H1 (cell line): ENCODE measurements at regions not wholly inside any gene's neighbourhood (a gene's known extent, or its start where the extent isn't known, plus 50 kb on each side); places are given as distances from the start of the nearest gene placed in this dataset.

Experiments used
- CTCF ChIA-PET: fragments of 300-600 bp; sonication (Branson Sonifier 250); formaldehyde crosslinking; loops from one replicate; lab custom pipeline; 2021; ENCODE audit not compliant: partially characterized antibody; lab: Charles Lee
- POLR2A ChIA-PET: fragments of 300-600 bp; sonication (Branson Sonifier 250); formaldehyde crosslinking; loops from one replicate; lab custom pipeline; 2021; ENCODE audit warnings: inconsistent platforms; ENCODE audit not compliant: partially characterized antibody; lab: Charles Lee
- DNase-seq, 2 experiments: peaks; one replicate each; pipeline versions ENCODE4 v3.0.0 to v3.0.0-alpha.2; 2010 to 2022; ENCODE audit warnings: low spot score in 2 of 2, low read depth in 1 of 2, mixed read lengths in 1 of 2
- FAIRE-seq: peaks from 2 replicates; lab custom pipeline; 2011; peaks lifted over from hg19 to GRCh38; lab: Jason Lieb, UNC
- H2AFZ ChIP-seq: 2 replicates; pipeline ENCODE4 v1.8.1; 2012; ENCODE audit warnings: low read length, inconsistent platforms
- H2AK5ac ChIP-seq: 2 replicates; pipeline ENCODE4 v1.6.1; 2013; ENCODE audit warnings: low read depth, low read length
- H2BK120ac ChIP-seq: replicated peaks from 2 replicates; pipeline ENCODE3; 2013; ENCODE audit warnings: low read depth, low read length, inconsistent platforms
- H2BK12ac ChIP-seq: 2 replicates; pipeline ENCODE4 v1.6.1; 2013; ENCODE audit warnings: low read depth, low read length
- H2BK15ac ChIP-seq: 2 replicates; pipeline ENCODE4 v1.6.1; 2013; ENCODE audit warnings: low read length
- H2BK20ac ChIP-seq: 2 replicates; pipeline ENCODE4 v1.6.1; 2013; ENCODE audit warnings: low read length
- H2BK5ac ChIP-seq: 2 replicates; pipeline ENCODE4 v1.6.1; 2013; ENCODE audit warnings: low read depth, low read length
- H3K14ac ChIP-seq: 2 replicates; pipeline ENCODE4 v1.6.1; 2013; ENCODE audit warnings: inconsistent platforms; ENCODE audit not compliant: insufficient read length
- H3K18ac ChIP-seq: 2 replicates; pipeline ENCODE4 v1.6.1; 2013; ENCODE audit warnings: low read length; ENCODE audit errors: extremely low read depth
- H3K23ac ChIP-seq: 2 replicates; pipeline ENCODE4 v1.6.1; 2013; ENCODE audit warnings: inconsistent platforms; ENCODE audit not compliant: insufficient read length
- H3K23me2 ChIP-seq: 2 replicates; pipeline ENCODE4 v1.6.1; 2013; ENCODE audit warnings: low read depth, low read length
- H3K27ac ChIP-seq: 2 replicates; pipeline ENCODE4 v1.6.1; 2011; ENCODE audit warnings: low read depth, low read length, inconsistent platforms
- H3K27me3 ChIP-seq, 4 experiments: replicated peaks in 1 of 4; 1 replicate in 1 of 4; 2 replicates in 3 of 4; pipeline versions ENCODE4 v1.6.1 to v1.8.1; 2011 to 2013; ENCODE audit warnings: low read length in 3 of 4, mild to moderate bottlenecking in 3 of 4, inconsistent platforms in 2 of 4, mixed read lengths in 2 of 4, moderate library complexity in 1 of 4; ENCODE audit not compliant: control insufficient read depth in 3 of 4, insufficient read depth in 3 of 4; ENCODE audit errors: extremely low read depth in 1 of 4
- H3K36me3 ChIP-seq, 4 experiments: 2 replicates each; pipeline versions ENCODE4 v1.6.1 to v1.8.1; 2011 to 2013; ENCODE audit warnings: mild to moderate bottlenecking in 4 of 4, low read length in 3 of 4, moderate library complexity in 2 of 4, control low read depth in 1 of 4, inconsistent platforms in 1 of 4; ENCODE audit not compliant: insufficient read depth in 4 of 4, control insufficient read depth in 2 of 4
- H3K4ac ChIP-seq: replicated peaks from 2 replicates; pipeline ENCODE3; 2013; ENCODE audit warnings: low read length, low read depth, mixed read lengths, inconsistent platforms; ENCODE audit not compliant: insufficient read length
- H3K4me1 ChIP-seq, 4 experiments: replicated peaks in 1 of 4; 1 replicate in 1 of 4; 2 replicates in 3 of 4; pipeline versions ENCODE4 v1.6.1 to v1.8.1; 2011 to 2013; ENCODE audit warnings: low read length in 3 of 4, inconsistent platforms in 2 of 4, mixed read lengths in 1 of 4; ENCODE audit not compliant: insufficient read depth in 4 of 4, control insufficient read depth in 3 of 4
- H3K4me2 ChIP-seq, 2 experiments: 2 replicates each; pipeline versions ENCODE4 v1.6.1 to v1.8.1; 2011 to 2013; ENCODE audit warnings: low read depth in 2 of 2, low read length in 2 of 2, control low read depth in 1 of 2, inconsistent platforms in 1 of 2, mild to moderate bottlenecking in 1 of 2; ENCODE audit not compliant: insufficient read depth in 1 of 2
- H3K4me3 ChIP-seq, 4 experiments: fragments of 200-600, 300-600 bp in 1 of 4; sonication (generic), shearing (Covaris generic), sonication (Bioruptor Twin) in 1 of 4; 2 replicates each; pipeline versions ENCODE4 v1.5.1 to v1.8.1; 2011 to 2016; ENCODE audit warnings: low read length in 4 of 4, low read depth in 3 of 4, control low read depth in 2 of 4, inconsistent platforms in 2 of 4, mild to moderate bottlenecking in 2 of 4, mixed read lengths in 1 of 4, moderate library complexity in 1 of 4; ENCODE audit not compliant: insufficient read depth in 2 of 4; ENCODE audit errors: extremely low read depth in 1 of 4
- H3K56ac ChIP-seq: replicated peaks from 2 replicates; pipeline ENCODE3; 2013; ENCODE audit warnings: low read depth, mild to moderate bottlenecking, mixed read lengths, low read length, inconsistent platforms; ENCODE audit not compliant: insufficient read length
- H3K79me1 ChIP-seq: 2 replicates; pipeline ENCODE4 v1.6.1; 2013; ENCODE audit warnings: low read depth, low read length, control low read depth
- H3K79me2 ChIP-seq, 2 experiments: 2 replicates each; pipeline versions ENCODE4 v1.6.1 to v1.8.1; 2012 to 2013; ENCODE audit warnings: low read length in 2 of 2, mild to moderate bottlenecking in 2 of 2, inconsistent platforms in 1 of 2; ENCODE audit not compliant: insufficient read depth in 2 of 2, control insufficient read depth in 1 of 2
- H3K9ac ChIP-seq, 4 experiments: replicated peaks in 1 of 4; 1 replicate in 1 of 4; 2 replicates in 3 of 4; pipeline versions ENCODE4 v1.6.1 to v1.8.1; 2011 to 2013; ENCODE audit warnings: low read depth in 3 of 4, low read length in 3 of 4, control low read depth in 2 of 4, mild to moderate bottlenecking in 2 of 4, moderate library complexity in 2 of 4, inconsistent platforms in 1 of 4; ENCODE audit errors: extremely low read depth in 1 of 4
- H3K9me3 ChIP-seq, 2 experiments: 2 replicates each; pipeline versions ENCODE4 v1.6.1 to v1.8.1; 2012 to 2013; ENCODE audit warnings: mild to moderate bottlenecking in 2 of 2, moderate library complexity in 2 of 2, control low read depth in 1 of 2, inconsistent platforms in 1 of 2, low read depth in 1 of 2, low read length in 1 of 2, mixed read lengths in 1 of 2; ENCODE audit not compliant: insufficient read depth in 2 of 2
- H4K20me1 ChIP-seq, 2 experiments: replicated peaks in 1 of 2; 2 replicates each; pipeline versions ENCODE3 to v1.8.1; 2011 to 2013; ENCODE audit warnings: inconsistent platforms in 2 of 2, low read length in 2 of 2, mild to moderate bottlenecking in 1 of 2; ENCODE audit not compliant: insufficient read depth in 2 of 2, control insufficient read depth in 1 of 2
- H4K5ac ChIP-seq: 2 replicates; pipeline ENCODE4 v1.6.1; 2013; ENCODE audit warnings: low read length, low read depth, mixed read lengths, inconsistent platforms; ENCODE audit not compliant: insufficient read length
- H4K8ac ChIP-seq: 2 replicates; pipeline ENCODE4 v1.8.0; 2013; ENCODE audit warnings: mild to moderate bottlenecking, moderate library complexity, low read length, inconsistent platforms; ENCODE audit not compliant: insufficient read depth; ENCODE audit errors: extremely low read depth
- H4K91ac ChIP-seq: replicated peaks from 2 replicates; pipeline ENCODE3; 2013; ENCODE audit warnings: low read length, mixed read lengths, inconsistent platforms; ENCODE audit not compliant: insufficient read length
- ASH2L ChIP-seq: fragments of 200-600, 300-600 bp; sonication (generic); IDR thresholded peaks from one replicate; pipeline ENCODE4 v1.7.1; 2017; ENCODE audit warnings: low read length
- CHD1 ChIP-seq: IDR thresholded peaks from 2 replicates; pipeline ENCODE4 v1.6.1; 2012; ENCODE audit warnings: low read depth, low read length, improper control_type of control experiment
- CTBP2 ChIP-seq: IDR thresholded peaks from 2 replicates; pipeline ENCODE4 v1.7.0; 2011; ENCODE audit warnings: borderline replicate concordance, mild to moderate bottlenecking, moderate library complexity, mixed read lengths, low read length; ENCODE audit not compliant: insufficient read depth, insufficient read length
- HDAC2 ChIP-seq, 2 experiments: fragments of 300-600 bp in 1 of 2; sonication (generic) in 1 of 2; IDR thresholded peaks; 2 replicates each; pipeline ENCODE4 v1.6.1; 2011 to 2012; ENCODE audit warnings: low read depth in 2 of 2, low read length in 2 of 2, mild to moderate bottlenecking in 2 of 2, moderate library complexity in 2 of 2, borderline replicate concordance in 1 of 2, inconsistent platforms in 1 of 2
- JUND ChIP-seq: IDR thresholded peaks from 2 replicates; pipeline ENCODE4 v1.6.1; 2011; ENCODE audit warnings: mild to moderate bottlenecking, improper control_type of control experiment, low read length
- NANOG ChIP-seq: IDR thresholded peaks from 2 replicates; pipeline ENCODE4 v1.6.1; 2011; ENCODE audit warnings: low read length, low read depth, mild to moderate bottlenecking, inconsistent platforms; ENCODE audit not compliant: insufficient read depth, poor library complexity, severe bottlenecking
- NRF1 ChIP-seq: IDR thresholded peaks from 2 replicates; pipeline ENCODE4 v1.6.1; 2011; ENCODE audit warnings: mild to moderate bottlenecking, low read depth, low read length, improper control_type of control experiment
- RAD21 ChIP-seq, 2 experiments: IDR thresholded peaks in 1 of 2; conservative IDR thresholded peaks in 1 of 2; 2 replicates each; pipeline ENCODE4 v1.6.1; 2011; ENCODE audit warnings: low read depth in 2 of 2, low read length in 2 of 2, improper control_type of control experiment in 1 of 2, inconsistent platforms in 1 of 2, mild to moderate bottlenecking in 1 of 2, moderate library complexity in 1 of 2
- RBBP5 ChIP-seq: IDR thresholded peaks from 2 replicates; pipeline ENCODE4 v1.7.1; 2012; ENCODE audit warnings: low read depth, mild to moderate bottlenecking, inconsistent platforms, low read length, moderate library complexity, borderline replicate concordance
- RXRA ChIP-seq: IDR thresholded peaks from 2 replicates; pipeline ENCODE4 v1.6.1; 2011; ENCODE audit warnings: low read depth, mild to moderate bottlenecking, low read length, moderate library complexity; ENCODE audit not compliant: insufficient read depth
- WGBS, 2 experiments: shearing (Covaris generic) in 1 of 2; methylation state at CpG; one replicate each; pipeline versions ENCODE4 v1.1.6 to v1.1.7; 2013 to 2015; ENCODE audit warnings: low lambda C conversion rate in 2 of 2, mixed read lengths in 2 of 2, inconsistent platforms in 1 of 2, low coverage in 1 of 2, missing lambda C conversion rate in 1 of 2; ENCODE audit not compliant: insufficient replicate concordance in 2 of 2, insufficient coverage in 1 of 2, insufficient read length in 1 of 2; ENCODE audit errors: extremely low coverage in 1 of 2, missing lambda C conversion rate in 1 of 2; 5-methylcytosine and 5-hydroxymethylcytosine counted together
- TF ChIP-seq, protein P1 (sequence below), 3 experiments: IDR thresholded peaks; 1 replicate in 2 of 3; 2 replicates in 1 of 3; pipeline versions ENCODE4 v1.5.1 to v1.6.1; 2011; ENCODE audit warnings: low read length in 3 of 3, mild to moderate bottlenecking in 3 of 3, inconsistent platforms in 2 of 3, low read depth in 1 of 3, moderate library complexity in 1 of 3; ENCODE audit not compliant: insufficient read depth in 1 of 3; ENCODE audit errors: control extremely low read depth in 1 of 3

DNA sequence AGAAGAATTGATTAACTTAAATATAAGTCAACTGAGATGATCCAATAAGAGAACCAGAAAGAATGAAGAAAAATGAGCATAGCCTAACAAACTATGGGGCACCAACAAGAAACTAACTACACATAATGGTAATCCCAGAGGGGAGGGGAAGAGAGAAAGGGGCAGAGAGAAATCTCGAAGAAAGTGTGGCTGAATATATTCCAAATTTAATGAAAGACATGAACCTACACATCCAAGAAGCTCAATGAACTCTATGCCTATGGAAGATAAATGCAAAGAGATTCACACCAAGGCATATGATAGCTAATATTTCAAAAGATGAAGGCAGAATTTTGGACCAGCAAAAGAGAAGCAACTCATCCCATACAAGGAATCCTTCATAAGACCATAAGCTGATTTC lies 649.2 kb downstream of the ZEB2 start:
- POLR2A ChIA-PET, result interaction anchor here (0.7 kb wide), 1 partner anchor 30 kb away, joined by 4 read pairs; no protein-coding TSS in a partner anchor
- TF ChIP-seq RBBP5, result no peak
- TF ChIP-seq NRF1, result no peak
- TF ChIP-seq, protein P1, sequence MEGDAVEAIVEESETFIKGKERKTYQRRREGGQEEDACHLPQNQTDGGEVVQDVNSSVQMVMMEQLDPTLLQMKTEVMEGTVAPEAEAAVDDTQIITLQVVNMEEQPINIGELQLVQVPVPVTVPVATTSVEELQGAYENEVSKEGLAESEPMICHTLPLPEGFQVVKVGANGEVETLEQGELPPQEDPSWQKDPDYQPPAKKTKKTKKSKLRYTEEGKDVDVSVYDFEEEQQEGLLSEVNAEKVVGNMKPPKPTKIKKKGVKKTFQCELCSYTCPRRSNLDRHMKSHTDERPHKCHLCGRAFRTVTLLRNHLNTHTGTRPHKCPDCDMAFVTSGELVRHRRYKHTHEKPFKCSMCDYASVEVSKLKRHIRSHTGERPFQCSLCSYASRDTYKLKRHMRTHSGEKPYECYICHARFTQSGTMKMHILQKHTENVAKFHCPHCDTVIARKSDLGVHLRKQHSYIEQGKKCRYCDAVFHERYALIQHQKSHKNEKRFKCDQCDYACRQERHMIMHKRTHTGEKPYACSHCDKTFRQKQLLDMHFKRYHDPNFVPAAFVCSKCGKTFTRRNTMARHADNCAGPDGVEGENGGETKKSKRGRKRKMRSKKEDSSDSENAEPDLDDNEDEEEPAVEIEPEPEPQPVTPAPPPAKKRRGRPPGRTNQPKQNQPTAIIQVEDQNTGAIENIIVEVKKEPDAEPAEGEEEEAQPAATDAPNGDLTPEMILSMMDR (IDR thresholded peaks at IDR 0.05; ENCODE audit: control extremely low read depth in 1 of 3, insufficient read depth in 1 of 3, low read depth in 1 of 3, low read length in 3 of 3), result no peak
- TF ChIP-seq CHD1, result no peak
- no peak for TF ChIP-seq RAD21 (IDR thresholded peaks at IDR 0.05 in 1 of 2, conservative IDR thresholded peaks at IDR 0.05 in 1 of 2; ENCODE audit: low read depth in 2 of 2, low read length in 2 of 2)
- no peak for TF ChIP-seq JUND
- no peak for TF ChIP-seq RXRA
- TF ChIP-seq CTBP2, result no peak
- no peak for TF ChIP-seq NANOG
- TF ChIP-seq HDAC2 (IDR thresholded peaks at IDR 0.05; ENCODE audit: borderline replicate concordance in 1 of 2, low read depth in 2 of 2, low read length in 2 of 2), result no peak
- TF ChIP-seq ASH2L, result no peak

More for the DNA sequence above, 649.2 kb downstream of the ZEB2 start:
- Histone ChIP-seq H2BK5ac (no peak overlapping the region), H3K9me3 (peaks cover 6 to 19% of the 10 kb centered on the region in 2 experiments; a peak in 2 of 4 replicates), H2BK12ac (no peak overlapping the region), H2BK120ac (no peak overlapping the region), H3K27me3 (no peaks in the 10 kb centered on the region), H3K27ac (no peak overlapping the region), H3K36me3 (no peaks in the 10 kb centered on the region), H2BK15ac (no peak overlapping the region), H3K9ac (no peak overlapping the region), H3K4me2 (no peak overlapping the region), H3K23me2 (no peaks in the 10 kb centered on the region), H3K79me2 (no peaks in the 10 kb centered on the region), H2BK20ac (no peak overlapping the region), H3K79me1 (no peaks in the 10 kb centered on the region), H4K8ac (no peak overlapping the region), H3K14ac (no peak overlapping the region), H3K56ac (no peak overlapping the region), H3K4ac (no peak overlapping the region), H2AK5ac (no peak overlapping the region), H4K20me1 (no peaks in the 10 kb centered on the region), H2AFZ (no peak overlapping the region), H3K18ac (no peak overlapping the region), H3K4me1 (no peaks in the 10 kb centered on the region), H4K91ac (no peak overlapping the region), H3K23ac (no peak overlapping the region), H3K4me3 (no peak overlapping the region), H4K5ac (no peak overlapping the region)
- CTCF ChIA-PET, result no interaction called here
- FAIRE-seq, result no peak
- DNase-seq, result no peak
- 93% methylated on average over 1 of the region's 1 CpG; no CpG with 5 or more reads in 1 of the 2 experiments for WGBS, 2 experiments
